ENCODE measurements at regions not wholly inside any gene's neighbourhood (a gene's known extent, or its start where the extent isn't known, plus 50 kb on each side); places are given as distances from the start of the nearest gene placed in this dataset.

DNA sequence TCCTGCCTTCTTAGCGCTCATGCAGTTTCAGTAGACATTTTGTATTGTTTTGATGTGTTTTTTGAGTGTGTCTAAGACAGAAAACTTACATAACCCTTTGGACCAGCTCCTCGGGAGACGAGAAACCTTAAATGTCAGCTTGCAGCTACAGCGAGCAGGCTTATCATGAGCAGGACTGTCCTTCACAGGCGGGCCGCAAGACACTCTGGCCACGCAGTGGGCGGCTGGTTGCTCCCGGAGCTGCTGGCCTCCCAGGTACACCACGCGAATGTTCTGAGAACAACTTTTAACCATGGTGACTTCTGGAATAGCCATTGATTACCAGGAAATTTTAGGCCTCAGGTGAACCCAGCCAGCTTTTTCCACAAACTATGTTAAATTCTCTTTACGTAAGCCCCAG lies 164.1 kb upstream of the DIO3 start:
- Histone ChIP-seq H3K4me3 (no peak overlapping the region), H3K36me3 (ENCODE audit: insufficient read depth, low read length) (no peaks in the 10 kb centered on the region), H3K9me3 (ENCODE audit: low read depth, low read length) (no peaks in the 10 kb centered on the region), H3K9ac (ENCODE audit: insufficient read length) (no peak overlapping the region), H3K27ac (no peak overlapping the region)
- no peak for DNase-seq (ENCODE audit: low read depth, low spot score)
- TF ChIP-seq POLR2AphosphoS5 (IDR thresholded peaks at IDR 0.05; ENCODE audit: borderline replicate concordance, low read depth, low read length), result no peak
- TF ChIP-seq FOXP2 (optimal IDR thresholded peaks at IDR 0.05; ENCODE audit: control extremely low read depth, extremely low read length, insufficient read depth), result no peak
- TF ChIP-seq EZH2 (IDR thresholded peaks at IDR 0.05), result no peak

GRCh38 chr14:101398011-101398410 lies 163.3 kb upstream of the DIO3 start:
- TF ChIP-seq POLR2AphosphoS5 (IDR thresholded peaks at IDR 0.05; ENCODE audit: borderline replicate concordance, low read depth, low read length) (no peak), EZH2 (IDR thresholded peaks at IDR 0.05) (no peak), FOXP2 (optimal IDR thresholded peaks at IDR 0.05; ENCODE audit: control extremely low read depth, extremely low read length, insufficient read depth) (no peak)
- DNase-seq (ENCODE audit: low read depth, low spot score), result no peak
- H3K36me3 ChIP-seq (ENCODE audit: insufficient read depth, low read length), result no peaks in the 10 kb centered on the region
- no peaks in the 10 kb centered on the region for H3K9me3 ChIP-seq (ENCODE audit: low read depth, low read length)
- no peak overlapping the region for H3K9ac ChIP-seq (ENCODE audit: insufficient read length)
- H3K27ac ChIP-seq, result no peak overlapping the region
- H3K4me3 ChIP-seq, result no peak overlapping the region

GRCh38 chr14:101399737-101400517 lies 161.4 kb upstream of the DIO3 start:
- no peaks in the 10 kb centered on the region for H3K36me3 ChIP-seq (ENCODE audit: insufficient read depth, low read length)
- no peak overlapping the region for H3K27ac ChIP-seq
- H3K9ac ChIP-seq (ENCODE audit: insufficient read length), result no peak overlapping the region
- H3K4me3 ChIP-seq, result no peak overlapping the region
- TF ChIP-seq FOXP2 (optimal IDR thresholded peaks at IDR 0.05; ENCODE audit: control extremely low read depth, extremely low read length, insufficient read depth), result no peak
- no peak for TF ChIP-seq POLR2AphosphoS5 (IDR thresholded peaks at IDR 0.05; ENCODE audit: borderline replicate concordance, low read depth, low read length)
- H3K9me3 ChIP-seq (ENCODE audit: low read depth, low read length), result no peaks in the 10 kb centered on the region
- DNase-seq (ENCODE audit: low read depth, low spot score), result no peak

- Histone ChIP-seq H3K9ac (ENCODE audit: insufficient read length) (no peak overlapping the region), H3K27ac (no peak overlapping the region), H3K4me3 (no peak overlapping the region), H3K36me3 (ENCODE audit: insufficient read depth, low read length) (no peaks in the 10 kb centered on the region), H3K9me3 (ENCODE audit: low read depth, low read length) (no peaks in the 10 kb centered on the region)
- DNase-seq (ENCODE audit: low read depth, low spot score), result no peak
- TF ChIP-seq POLR2AphosphoS5 (IDR thresholded peaks at IDR 0.05; ENCODE audit: borderline replicate concordance, low read depth, low read length) (no peak), EZH2 (IDR thresholded peaks at IDR 0.05) (no peak), FOXP2 (optimal IDR thresholded peaks at IDR 0.05; ENCODE audit: control extremely low read depth, extremely low read length, insufficient read depth) (no peak)
Observed at GRCh38 chr14:101400830-101401229, 160.5 kb upstream of the DIO3 start.

GRCh38 chr14:101402936-101403660 lies 158.2 kb upstream of the DIO3 start:
- no peak for DNase-seq (ENCODE audit: low read depth, low spot score)
- no peak overlapping the region for H3K4me3 ChIP-seq

GRCh38 chr14:101404426-101405170 lies 156.7 kb upstream of the DIO3 start:
- no peak for DNase-seq (ENCODE audit: low read depth, low spot score)
- H3K9me3 ChIP-seq (ENCODE audit: low read depth, low read length), result no peaks in the 10 kb centered on the region
- H3K27ac ChIP-seq, result no peak overlapping the region
- no peak overlapping the region for H3K9ac ChIP-seq (ENCODE audit: insufficient read length)
- H3K36me3 ChIP-seq (ENCODE audit: insufficient read depth, low read length), result no peaks in the 10 kb centered on the region
- H3K4me3 ChIP-seq, result no peak overlapping the region
- TF ChIP-seq POLR2AphosphoS5 (IDR thresholded peaks at IDR 0.05; ENCODE audit: borderline replicate concordance, low read depth, low read length) (no peak), EZH2 (IDR thresholded peaks at IDR 0.05) (no peak), FOXP2 (optimal IDR thresholded peaks at IDR 0.05; ENCODE audit: control extremely low read depth, extremely low read length, insufficient read depth) (no peak)

More at GRCh38 chr14:101402936-101403660, 158.2 kb upstream of the DIO3 start:
- Histone ChIP-seq H3K36me3 (ENCODE audit: insufficient read depth, low read length) (no peaks in the 10 kb centered on the region), H3K9me3 (ENCODE audit: low read depth, low read length) (no peaks in the 10 kb centered on the region), H3K27ac (no peak overlapping the region), H3K9ac (ENCODE audit: insufficient read length) (no peak overlapping the region)
- TF ChIP-seq POLR2AphosphoS5 (IDR thresholded peaks at IDR 0.05; ENCODE audit: borderline replicate concordance, low read depth, low read length) (no peak), EZH2 (IDR thresholded peaks at IDR 0.05) (no peak), FOXP2 (optimal IDR thresholded peaks at IDR 0.05; ENCODE audit: control extremely low read depth, extremely low read length, insufficient read depth) (no peak)

DNA sequence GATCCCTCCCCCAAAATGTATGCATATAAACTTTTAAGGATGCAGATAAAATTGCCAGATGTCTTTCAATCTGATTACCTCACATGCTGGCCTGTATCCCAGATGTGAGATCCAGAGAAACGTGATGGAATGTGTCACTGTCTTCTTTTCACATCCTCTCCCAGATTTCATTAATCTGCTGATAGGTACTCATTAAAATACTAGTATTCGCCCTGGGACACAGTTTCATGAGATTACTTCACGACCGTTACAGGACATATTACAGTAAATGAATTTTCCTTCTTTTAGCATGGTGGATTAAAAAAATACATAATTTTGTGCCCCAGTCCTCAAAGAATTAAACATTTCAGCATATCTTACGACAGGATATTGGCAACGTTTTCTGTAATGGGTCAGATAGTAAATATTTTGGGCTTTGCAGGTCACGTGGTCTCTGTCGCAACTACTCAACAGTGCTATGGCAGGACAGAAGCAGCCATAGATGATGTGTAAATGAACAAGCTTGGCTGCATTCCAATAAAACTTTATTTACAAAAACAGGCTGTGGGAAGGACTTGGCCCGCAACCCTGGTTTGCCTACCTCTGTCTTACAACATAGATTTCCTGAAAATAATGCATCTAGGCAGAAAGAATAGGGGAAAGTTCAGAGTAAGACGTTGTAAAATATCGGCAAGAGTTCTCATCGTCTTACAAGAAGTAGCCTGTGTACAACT lies 156.0 kb upstream of the DIO3 start:
- Histone ChIP-seq H3K9ac (ENCODE audit: insufficient read length) (no peak overlapping the region), H3K36me3 (ENCODE audit: insufficient read depth, low read length) (no peaks in the 10 kb centered on the region), H3K9me3 (ENCODE audit: low read depth, low read length) (no peaks in the 10 kb centered on the region), H3K4me3 (no peak overlapping the region), H3K27ac (no peak overlapping the region)
- no peak for TF ChIP-seq POLR2AphosphoS5 (IDR thresholded peaks at IDR 0.05; ENCODE audit: borderline replicate concordance, low read depth, low read length)
- no peak for TF ChIP-seq EZH2 (IDR thresholded peaks at IDR 0.05)
- TF ChIP-seq FOXP2 (optimal IDR thresholded peaks at IDR 0.05; ENCODE audit: control extremely low read depth, extremely low read length, insufficient read depth), result no peak
- DNase-seq (ENCODE audit: low read depth, low spot score), result no peak

All from SK-N-MC (cell line).